Limb (tissue), 2 donors: ENCODE measurements at regions not wholly inside any gene's neighbourhood (a gene's known extent, or its start where the extent isn't known, plus 50 kb on each side); places are given as distances from the start of the nearest gene placed in this dataset.
"Not testable (repeated sequence)": the region's sequence is repeated elsewhere in the genome, so short reads cannot be mapped to it uniquely, and the experiment has no call there.

Source experiments
- DNase-seq, 2 donors: peaks; one replicate each; pipeline ENCODE4 v3.0.0-alpha.2; 2016; ENCODE audit errors: extremely low spot score in 2 of 2

- DNase-seq, result not testable (repeated sequence)
Measured at GRCh38 chr4:84126911-84127310, 372.2 kb downstream of the NKX6-1 start.

DNA sequence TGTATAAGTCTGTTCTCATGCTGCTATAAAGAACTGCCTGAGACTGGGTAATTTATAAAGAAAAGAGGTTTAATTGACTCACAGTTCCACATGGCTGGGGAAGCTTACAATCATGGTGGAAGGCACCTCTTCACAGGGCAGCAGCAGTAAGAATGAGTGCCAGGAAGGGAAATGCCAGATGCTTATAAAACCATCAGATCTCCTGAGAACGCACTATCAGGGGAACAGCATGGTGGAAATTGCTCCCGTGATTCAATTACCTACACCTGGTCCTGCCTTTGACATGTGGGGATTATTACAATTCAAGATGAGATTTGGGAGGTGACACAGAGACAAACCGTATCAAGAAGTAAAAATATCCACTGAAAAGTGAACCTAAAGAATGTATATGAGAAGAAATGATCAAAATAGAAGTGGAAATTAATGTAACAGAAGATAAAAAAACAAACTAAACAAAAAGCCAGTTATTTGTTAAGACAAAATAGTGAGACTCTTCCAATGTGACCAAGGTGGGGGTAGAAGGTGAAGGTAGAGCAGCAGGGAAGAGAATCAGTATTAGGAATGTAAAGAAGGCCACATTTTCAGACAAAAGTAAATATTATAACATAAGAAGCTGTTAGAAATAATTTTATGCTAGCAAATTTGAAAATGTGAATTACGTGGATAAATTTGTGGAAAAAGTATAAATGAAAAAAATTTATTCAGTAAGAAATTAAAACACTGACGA, 372.9 kb downstream of the NKX6-1 start:
- no peak for DNase-seq

GRCh38 chr4:84110040-84110439, 389.1 kb downstream of the NKX6-1 start:
- DNase-seq, result no peak

GRCh38 chr4:84101653-84102625, 397.2 kb downstream of the NKX6-1 start:
- DNase-seq, result not testable (repeated sequence)

DNA sequence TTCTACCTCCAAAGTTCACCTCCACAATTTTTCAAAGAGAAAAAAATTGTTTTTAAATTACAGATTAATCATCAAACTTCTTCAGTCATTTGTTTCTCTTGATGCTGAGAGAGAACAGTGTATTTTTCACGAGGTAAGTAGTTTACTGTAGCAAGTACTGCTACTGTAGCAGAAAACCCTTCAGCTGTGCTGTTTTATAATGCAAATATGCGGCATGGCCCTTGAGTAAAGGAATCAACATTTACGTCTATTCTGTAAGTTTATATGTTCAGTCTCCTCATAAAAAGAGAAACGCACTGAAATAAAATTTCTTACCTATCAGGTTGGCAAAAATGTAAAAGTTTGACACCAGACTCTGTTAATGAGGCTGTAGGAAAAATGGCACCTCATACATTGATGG, 399.0 kb downstream of the NKX6-1 start:
- no peak for DNase-seq

DNA sequence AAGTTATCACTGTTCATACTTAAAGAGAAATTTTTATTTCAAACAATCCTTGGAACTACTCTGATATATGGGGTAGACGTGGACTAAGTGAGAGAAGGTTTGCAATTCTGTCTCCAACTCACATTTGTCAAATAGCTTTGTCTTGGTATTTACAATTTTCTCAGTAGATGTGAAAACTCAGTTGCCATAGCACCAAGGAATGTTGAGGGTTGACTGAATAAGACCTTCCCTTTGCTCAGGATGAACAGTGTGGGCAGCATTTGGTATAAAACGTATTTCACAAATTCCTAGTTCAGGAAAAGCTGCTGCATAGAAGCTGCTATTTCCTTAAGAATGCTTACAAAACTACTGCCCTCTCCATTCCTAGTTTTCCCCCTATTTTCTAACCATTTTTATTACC, 399.5 kb downstream of the NKX6-1 start:
- DNase-seq, result no peak

GRCh38 chr4:84091266-84091665, 407.8 kb downstream of the NKX6-1 start:
- no peak for DNase-seq

DNA sequence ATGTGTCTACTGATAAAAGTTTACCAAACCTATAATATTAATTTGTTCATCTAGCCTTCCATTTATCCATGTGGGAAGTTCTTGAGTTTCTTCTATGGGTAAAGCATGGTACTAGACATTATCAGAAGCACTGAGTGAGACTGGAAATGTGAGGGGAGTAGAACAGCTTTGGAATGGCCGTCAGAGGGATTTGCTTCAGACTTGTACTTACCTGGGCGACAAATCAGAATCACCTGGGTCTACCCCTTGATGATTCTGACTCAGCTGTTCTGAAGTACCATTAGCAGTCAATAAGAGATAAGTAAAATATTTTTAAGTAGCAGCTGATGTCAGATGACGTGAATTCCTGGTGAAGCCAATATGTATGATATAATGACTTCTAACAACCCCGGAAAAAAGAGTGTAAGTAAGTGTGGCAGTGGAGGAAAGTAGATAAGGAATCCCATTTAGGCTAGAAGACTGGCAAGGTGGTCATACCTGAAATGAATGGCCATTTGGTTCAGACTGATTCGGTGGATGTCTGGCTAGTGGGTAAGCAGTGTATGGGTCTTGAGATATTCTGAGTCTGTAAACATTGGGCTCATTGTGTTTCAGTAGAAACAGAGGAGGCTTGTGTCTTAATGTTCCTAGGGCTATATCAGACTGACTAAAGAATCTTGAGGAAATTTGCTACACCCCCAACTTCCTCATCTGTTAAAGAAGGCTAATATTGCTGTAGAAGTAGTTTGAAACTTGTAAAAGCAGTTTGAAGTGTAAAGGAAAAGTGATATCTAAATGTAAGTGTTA, 409.2 kb downstream of the NKX6-1 start:
- no peak for DNase-seq

DNA sequence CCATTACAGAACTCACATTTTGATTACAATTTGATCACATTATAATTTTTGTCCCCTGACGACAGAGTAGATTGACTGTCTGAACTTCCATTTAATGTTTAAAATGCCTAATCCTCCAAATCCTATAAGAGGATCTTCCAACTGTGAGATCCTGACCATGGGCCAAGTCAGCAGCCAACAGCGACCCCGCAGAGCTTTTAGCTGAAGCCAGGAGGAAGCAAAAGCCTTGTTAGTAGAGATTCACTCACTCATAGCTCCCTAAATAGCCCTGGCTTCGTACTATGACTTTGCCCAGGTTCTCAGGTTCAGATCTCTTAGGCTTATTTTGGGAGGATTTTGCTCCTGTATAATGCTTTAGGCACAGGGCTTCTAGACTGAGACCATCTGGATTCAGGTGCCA, 413.1 kb downstream of the NKX6-1 start:
- DNase-seq, result no peak

GRCh38 chr4:84070289-84070688, 428.8 kb downstream of the NKX6-1 start:
- DNase-seq, result peak in 1 of 2 donors; percentile 25

- no peak for DNase-seq
Measured at GRCh38 chr4:84063619-84064018, 435.5 kb downstream of the NKX6-1 start.

DNA sequence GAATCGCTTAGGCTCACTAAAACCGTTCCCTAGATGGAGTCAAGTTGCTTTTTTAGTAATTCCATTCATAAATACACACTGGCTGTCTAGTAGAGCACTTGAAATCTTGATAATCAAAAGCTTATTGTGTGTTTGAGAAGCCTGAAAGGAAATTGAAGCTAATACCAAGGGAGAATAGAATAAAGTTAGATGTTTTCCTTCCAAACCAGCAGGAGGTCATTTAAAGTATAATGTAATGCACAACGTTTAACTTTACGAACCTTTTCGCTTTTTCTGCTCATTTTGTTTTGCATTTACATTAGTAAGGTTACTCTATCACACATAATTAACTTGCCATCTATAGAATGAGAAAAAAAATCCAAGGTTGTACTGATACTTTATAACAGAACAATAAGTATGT, 440.9 kb downstream of the NKX6-1 start:
- DNase-seq, result peak in 1 of 2 donors; percentile 19

GRCh38 chr4:84051639-84052038, 447.5 kb downstream of the NKX6-1 start:
- DNase-seq, result no peak

DNA sequence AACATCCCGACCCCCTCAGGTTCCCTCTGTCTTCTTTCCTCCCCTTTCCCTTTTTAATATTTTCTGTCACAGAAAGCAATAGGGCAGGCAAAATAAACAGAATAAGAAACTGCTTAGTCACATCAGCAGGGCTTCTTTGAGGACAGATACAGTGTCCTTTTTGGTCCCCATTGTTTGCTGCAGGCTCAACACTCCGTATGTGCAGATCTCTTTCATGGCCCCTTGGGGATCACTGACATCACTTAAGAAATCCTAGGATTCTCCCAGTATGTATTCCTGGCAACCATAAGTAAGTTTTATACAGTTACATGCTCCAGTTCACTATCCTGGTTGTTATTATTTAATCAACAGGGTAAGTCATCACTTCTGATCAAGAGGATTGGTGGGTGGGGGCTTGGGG, 448.0 kb downstream of the NKX6-1 start:
- DNase-seq, result no peak

DNA sequence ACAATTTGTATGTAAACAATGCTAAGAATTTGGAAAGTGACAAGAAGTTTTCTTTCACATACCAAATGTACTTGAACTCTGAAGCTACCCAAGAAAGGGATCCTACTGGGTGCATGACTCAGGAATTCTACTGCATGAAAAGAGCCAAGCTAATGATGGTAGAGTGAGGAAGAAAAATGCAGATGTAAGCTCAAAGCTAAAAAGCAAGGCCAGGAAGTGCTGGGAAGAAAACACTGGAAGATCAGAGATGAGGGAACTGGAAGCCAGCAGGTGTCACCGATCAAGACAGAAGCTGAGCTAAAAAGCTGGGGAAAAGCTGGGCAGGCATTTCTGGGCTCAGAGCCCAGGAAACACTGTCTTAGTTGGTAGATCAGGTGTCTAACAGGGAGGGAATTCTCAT, 449.1 kb downstream of the NKX6-1 start:
- DNase-seq, result peak in 1 of 2 donors; percentile 43

- DNase-seq, result no peak
Measured at GRCh38 chr4:84046551-84046950, 452.5 kb downstream of the NKX6-1 start.

DNA sequence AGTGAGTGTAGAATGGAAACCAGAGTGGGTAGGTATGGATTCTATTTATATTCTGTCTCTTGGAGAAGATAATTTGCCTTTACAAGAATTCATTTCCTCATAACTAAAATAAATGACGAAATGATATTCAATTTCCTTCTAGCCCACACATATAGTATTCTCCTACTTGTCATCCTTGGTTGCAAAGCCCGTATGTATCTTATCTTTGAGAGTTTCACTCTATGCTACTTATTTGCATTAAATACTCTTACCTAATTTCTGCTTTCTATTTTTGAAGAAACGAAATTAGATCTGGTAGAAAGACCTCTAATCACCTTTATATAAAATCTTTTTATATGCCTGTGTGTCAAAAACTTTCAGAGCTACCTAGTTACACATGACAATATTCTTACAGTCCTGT, 457.7 kb downstream of the NKX6-1 start:
- DNase-seq, result no peak

GRCh38 chr4:84035568-84035967, 463.5 kb downstream of the NKX6-1 start:
- DNase-seq, result no peak

DNA sequence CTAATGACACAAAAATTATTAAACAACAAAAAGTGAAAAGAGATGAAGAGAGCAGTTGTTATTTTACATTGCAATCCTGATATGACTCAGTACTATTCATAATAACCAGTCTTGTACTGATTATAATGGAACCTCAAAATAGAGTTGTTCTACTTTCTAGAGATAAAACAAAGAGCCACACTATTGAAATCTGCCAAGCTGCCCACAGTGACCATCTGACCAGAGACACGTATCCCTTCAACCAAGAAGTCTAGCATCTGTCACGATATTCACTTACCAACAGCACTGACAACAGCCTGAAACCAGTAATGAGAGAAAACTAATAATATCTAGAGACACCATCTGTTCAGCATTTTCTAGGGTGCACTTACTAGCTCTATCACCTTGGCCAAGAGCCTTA, 466.7 kb downstream of the NKX6-1 start:
- no peak for DNase-seq

DNA sequence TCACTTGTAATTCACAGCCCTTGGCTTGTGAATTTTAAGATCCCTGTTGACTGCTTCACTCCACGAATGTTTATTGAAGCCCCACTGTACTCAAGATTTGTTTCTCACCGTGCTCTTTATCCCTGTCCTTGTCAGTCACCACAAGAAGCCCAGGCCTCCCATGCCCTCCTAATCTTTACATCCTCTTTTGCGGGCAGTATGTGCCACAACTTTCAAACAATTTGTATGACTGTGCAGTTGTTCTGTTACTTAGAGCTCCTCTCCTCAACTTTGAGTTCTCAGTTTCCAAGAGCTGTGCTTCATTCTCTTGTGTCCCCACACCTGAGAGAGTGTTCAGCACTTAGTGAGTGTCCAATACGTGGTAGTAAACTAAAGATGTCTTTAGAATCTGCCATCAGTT, 467.7 kb downstream of the NKX6-1 start:
- DNase-seq, result no peak

DNA sequence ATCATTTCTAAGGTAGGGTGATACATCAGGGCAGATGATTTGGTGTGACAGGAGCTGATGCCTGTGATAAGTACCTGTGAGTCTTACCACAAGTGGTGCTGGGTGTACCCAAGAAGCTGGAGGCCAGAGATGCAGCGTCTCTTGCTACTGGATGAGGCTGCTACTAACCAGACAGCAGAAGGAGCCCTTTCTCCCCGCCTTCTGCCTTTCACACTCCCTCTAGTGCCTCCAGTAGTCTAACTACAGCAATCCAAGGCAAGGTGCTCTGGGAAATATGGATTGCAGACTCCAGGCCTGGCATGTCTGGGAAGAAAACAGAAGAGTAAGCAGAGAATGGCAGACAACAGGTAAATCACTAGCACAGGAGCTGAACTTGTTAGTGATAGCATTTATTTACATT, 470.8 kb downstream of the NKX6-1 start:
- DNase-seq, result no peak

DNA sequence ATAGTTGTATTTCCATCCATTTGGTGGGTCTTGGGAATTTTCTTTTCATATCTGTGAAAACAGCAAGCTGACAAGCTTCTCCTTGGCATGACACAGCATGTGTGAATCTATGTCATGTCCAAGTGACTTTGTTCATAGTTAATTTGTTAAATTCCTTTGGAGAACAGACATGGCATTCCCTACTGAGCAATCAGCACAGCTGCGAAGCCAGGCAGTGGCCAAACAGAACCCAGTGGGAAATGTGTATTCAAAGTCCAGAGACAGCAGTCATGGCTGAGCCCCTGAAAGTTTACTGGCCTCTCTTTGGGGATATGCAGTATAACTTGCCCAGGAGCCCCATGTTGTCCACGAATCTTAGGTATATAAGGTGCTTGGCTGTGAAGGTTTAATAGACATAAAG, 474.7 kb downstream of the NKX6-1 start:
- peak in 1 of 2 donors; percentile 10 for DNase-seq
